Cardiac fibroblast (primary cell): ENCODE measurements at regions not wholly inside any gene's neighbourhood (a gene's known extent, or its start where the extent isn't known, plus 50 kb on each side); places are given as distances from the start of the nearest gene placed in this dataset.

Experiments used
- DNase-seq, 2 donors: peaks; one replicate each; pipeline versions ENCODE4 v3.0.0 to v3.0.0-alpha.2; 2010; ENCODE audit warnings: low read depth in 2 of 2
- H3K4me3 ChIP-seq, 2 donors: replicated peaks in 1 of 2; 1 replicate in 1 of 2; 2 replicates in 1 of 2; pipeline ENCODE4 v1.5.1; 2011; ENCODE audit warnings: low read depth in 2 of 2, low read length in 2 of 2, mild to moderate bottlenecking in 2 of 2, moderate library complexity in 1 of 2
- TF ChIP-seq, protein P1 (sequence below): IDR thresholded peaks from one replicate; pipeline ENCODE4 v1.5.1; 2011; ENCODE audit warnings: low read depth, mild to moderate bottlenecking, low read length, inconsistent platforms

- no peak overlapping the region for H3K4me3 ChIP-seq
- no peak for DNase-seq
- TF ChIP-seq, protein P1, sequence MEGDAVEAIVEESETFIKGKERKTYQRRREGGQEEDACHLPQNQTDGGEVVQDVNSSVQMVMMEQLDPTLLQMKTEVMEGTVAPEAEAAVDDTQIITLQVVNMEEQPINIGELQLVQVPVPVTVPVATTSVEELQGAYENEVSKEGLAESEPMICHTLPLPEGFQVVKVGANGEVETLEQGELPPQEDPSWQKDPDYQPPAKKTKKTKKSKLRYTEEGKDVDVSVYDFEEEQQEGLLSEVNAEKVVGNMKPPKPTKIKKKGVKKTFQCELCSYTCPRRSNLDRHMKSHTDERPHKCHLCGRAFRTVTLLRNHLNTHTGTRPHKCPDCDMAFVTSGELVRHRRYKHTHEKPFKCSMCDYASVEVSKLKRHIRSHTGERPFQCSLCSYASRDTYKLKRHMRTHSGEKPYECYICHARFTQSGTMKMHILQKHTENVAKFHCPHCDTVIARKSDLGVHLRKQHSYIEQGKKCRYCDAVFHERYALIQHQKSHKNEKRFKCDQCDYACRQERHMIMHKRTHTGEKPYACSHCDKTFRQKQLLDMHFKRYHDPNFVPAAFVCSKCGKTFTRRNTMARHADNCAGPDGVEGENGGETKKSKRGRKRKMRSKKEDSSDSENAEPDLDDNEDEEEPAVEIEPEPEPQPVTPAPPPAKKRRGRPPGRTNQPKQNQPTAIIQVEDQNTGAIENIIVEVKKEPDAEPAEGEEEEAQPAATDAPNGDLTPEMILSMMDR = no peak
Measured at GRCh38 chr6:17035257-17036064, 66.4 kb upstream of the STMND1 start.

- no peak overlapping the region for H3K4me3 ChIP-seq
- no peak for DNase-seq
- TF ChIP-seq, protein P1 = no peak
Measured at GRCh38 chr6:17033746-17034145, 68.1 kb upstream of the STMND1 start.

DNA sequence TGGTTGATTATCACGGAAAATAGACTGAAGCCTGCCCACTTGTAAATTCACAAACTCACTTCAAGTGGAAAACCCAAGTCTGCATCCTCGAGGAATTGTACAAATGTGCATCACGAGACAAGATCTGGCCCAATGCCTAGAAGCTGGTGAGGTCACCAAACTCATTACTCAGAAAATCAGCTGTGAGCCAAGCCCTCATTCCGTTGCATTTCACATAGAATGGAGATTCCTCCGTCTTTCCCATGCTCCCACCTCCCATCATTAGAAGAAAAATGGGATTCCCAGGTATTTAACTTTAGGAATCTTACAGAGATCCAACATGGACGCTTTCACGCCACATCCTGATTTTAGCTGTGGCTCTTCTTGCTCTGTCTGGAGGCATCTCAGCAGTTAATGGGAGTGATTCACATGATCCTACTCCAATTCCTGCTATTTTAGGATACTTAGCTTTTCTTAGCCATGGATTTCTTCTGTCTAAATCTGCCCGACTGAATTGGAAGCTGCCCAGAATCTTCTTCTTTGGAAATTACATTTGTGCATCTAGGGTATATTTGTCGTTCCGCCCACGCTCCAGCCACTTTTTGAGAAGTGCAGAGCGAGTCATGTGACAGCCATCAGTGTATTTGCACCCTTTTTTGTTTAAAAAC, 68.7 kb upstream of the STMND1 start:
- TF ChIP-seq, protein P1 = no peak
- H3K4me3 ChIP-seq = peak overlapping the region; percentile 1 to 6
- DNase-seq = peak; percentile 95

DNA sequence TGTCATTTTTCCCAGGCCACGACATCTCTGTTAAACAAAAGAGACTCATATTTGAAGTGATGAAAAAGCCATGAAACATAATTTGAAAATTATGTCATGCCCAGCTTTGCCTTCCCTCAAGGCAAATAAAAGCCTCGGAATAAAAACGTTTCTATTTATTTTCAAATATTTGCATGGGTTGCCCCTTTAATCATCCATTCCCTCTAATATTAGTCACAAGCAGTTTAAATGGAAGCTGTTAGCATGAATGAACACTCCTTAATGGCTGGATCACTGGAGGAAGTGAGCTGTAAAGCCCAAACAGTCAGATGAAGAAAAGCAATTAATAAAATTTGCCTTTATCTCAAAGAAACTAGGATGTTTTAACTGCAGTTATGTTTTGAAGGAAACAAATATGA, 69.3 kb upstream of the STMND1 start:
- DNase-seq = no peak
- no peak overlapping the region for H3K4me3 ChIP-seq
- TF ChIP-seq, protein P1 = no peak

DNA sequence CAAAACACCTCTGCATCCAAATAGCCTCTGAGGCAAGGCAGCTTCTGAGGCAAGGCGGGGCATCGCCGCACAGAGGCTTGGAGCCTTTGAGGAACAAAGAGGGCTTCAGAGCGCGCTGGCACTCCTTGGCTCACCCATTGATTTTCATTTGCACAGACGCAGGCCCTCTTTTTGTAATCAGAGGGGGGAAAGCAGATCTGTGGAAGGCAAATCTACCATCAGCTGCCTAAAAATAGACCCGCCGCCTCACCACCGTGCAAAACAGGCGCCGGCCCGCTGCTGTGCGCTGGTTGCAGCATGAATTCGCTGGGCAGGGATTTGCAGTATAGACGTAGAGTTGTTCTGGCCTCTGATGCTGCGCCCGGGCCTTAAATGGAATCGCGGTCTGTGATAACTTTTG, 69.9 kb upstream of the STMND1 start:
- DNase-seq = no peak
- H3K4me3 ChIP-seq = no peak overlapping the region

GRCh38 chr6:17027441-17027840, 74.4 kb upstream of the STMND1 start:
- TF ChIP-seq, protein P1 = no peak
- no peak overlapping the region for H3K4me3 ChIP-seq
- DNase-seq = no peak

More for the DNA sequence above, 69.9 kb upstream of the STMND1 start:
- TF ChIP-seq, protein P1 = no peak
